ENCODE measurements at regions not wholly inside any gene's neighbourhood (a gene's known extent, or its start where the extent isn't known, plus 50 kb on each side); places are given as distances from the start of the nearest gene placed in this dataset.

DNA sequence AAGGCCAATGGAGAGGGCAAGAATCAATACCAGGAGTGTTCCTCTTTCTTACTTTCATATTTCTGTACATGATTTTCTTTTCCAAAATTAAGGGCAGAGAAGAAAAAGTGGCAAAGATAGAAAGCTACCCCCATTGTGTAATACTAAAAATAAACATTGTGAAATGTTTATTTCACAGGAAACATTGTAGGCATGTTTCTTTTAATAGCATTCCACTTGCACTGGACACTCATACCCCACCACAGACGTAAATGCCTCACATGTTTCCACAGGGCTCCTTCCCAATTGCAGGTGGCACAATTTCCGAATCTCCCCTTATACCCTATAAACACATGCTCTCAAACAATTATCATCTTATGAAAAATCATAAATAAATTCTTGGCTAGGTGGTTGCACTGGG is 645.1 kb upstream of the SETBP1 start:
- intact Hi-C loops (cut with DNase I), result no loop called here
- Histone ChIP-seq H3K27ac (no peak overlapping the region), H3K4me3 (no peak overlapping the region), H3K27me3 (no peaks in the 10 kb centered on the region), H3K4me1 (ENCODE audit: insufficient read depth) (no peaks in the 10 kb centered on the region), H3K36me3 (no peaks in the 10 kb centered on the region), H3K9me3 (no peaks in the 10 kb centered on the region)
- TF ChIP-seq POLR2A (IDR thresholded peaks at IDR 0.05) (no peak), EP300 (IDR thresholded peaks at IDR 0.05) (no peak)
- TF ChIP-seq, protein P1, sequence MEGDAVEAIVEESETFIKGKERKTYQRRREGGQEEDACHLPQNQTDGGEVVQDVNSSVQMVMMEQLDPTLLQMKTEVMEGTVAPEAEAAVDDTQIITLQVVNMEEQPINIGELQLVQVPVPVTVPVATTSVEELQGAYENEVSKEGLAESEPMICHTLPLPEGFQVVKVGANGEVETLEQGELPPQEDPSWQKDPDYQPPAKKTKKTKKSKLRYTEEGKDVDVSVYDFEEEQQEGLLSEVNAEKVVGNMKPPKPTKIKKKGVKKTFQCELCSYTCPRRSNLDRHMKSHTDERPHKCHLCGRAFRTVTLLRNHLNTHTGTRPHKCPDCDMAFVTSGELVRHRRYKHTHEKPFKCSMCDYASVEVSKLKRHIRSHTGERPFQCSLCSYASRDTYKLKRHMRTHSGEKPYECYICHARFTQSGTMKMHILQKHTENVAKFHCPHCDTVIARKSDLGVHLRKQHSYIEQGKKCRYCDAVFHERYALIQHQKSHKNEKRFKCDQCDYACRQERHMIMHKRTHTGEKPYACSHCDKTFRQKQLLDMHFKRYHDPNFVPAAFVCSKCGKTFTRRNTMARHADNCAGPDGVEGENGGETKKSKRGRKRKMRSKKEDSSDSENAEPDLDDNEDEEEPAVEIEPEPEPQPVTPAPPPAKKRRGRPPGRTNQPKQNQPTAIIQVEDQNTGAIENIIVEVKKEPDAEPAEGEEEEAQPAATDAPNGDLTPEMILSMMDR (IDR thresholded peaks at IDR 0.05), result no peak
- DNase-seq, result no peak
- WGBS, 3 donors, result 54 to 67% (median 62%) methylated on average over 2 of the region's 2 CpGs

- Histone ChIP-seq H3K4me3 (no peak overlapping the region), H3K9me3 (no peaks in the 10 kb centered on the region), H3K36me3 (no peaks in the 10 kb centered on the region), H3K27me3 (no peaks in the 10 kb centered on the region), H3K27ac (no peak overlapping the region), H3K4me1 (ENCODE audit: insufficient read depth) (no peaks in the 10 kb centered on the region)
- TF ChIP-seq POLR2A (IDR thresholded peaks at IDR 0.05) (no peak), EP300 (IDR thresholded peaks at IDR 0.05) (no peak)
- TF ChIP-seq, protein P1 (IDR thresholded peaks at IDR 0.05), result no peak
- WGBS, 3 donors, result 16 to 38% (median 23%) methylated on average over 3 of the region's 3 CpGs
- intact Hi-C loops (cut with DNase I), result no loop called here
- no peak for DNase-seq
Observed at GRCh38 chr18:44036501-44036900, 644.2 kb upstream of the SETBP1 start.

DNA sequence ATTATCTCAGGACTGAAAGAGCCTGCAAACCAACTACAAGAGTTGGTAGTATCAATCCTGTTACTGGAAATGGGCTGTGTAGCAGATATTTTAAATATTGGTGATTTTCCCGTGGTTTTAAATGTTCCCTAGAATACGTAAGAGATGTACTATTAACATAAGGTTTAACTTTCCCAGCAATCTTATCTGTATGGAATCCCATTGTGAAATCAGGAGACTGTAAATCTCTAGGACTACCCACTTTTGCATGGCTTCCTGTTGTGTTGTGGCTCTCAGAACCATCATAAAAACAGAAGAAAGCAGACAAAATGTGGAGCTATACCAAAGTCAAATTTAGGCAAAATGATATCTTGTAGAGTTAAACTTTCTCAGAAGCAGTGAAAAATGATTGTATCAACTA is 641.5 kb upstream of the SETBP1 start:
- no peaks in the 10 kb centered on the region for H3K4me1 ChIP-seq (ENCODE audit: insufficient read depth)
- TF ChIP-seq POLR2A (IDR thresholded peaks at IDR 0.05), result no peak
- TF ChIP-seq, protein P1 (IDR thresholded peaks at IDR 0.05), result no peak
- TF ChIP-seq EP300 (IDR thresholded peaks at IDR 0.05), result no peak
- H3K27ac ChIP-seq, result no peak overlapping the region
- no peaks in the 10 kb centered on the region for H3K27me3 ChIP-seq
- no peaks in the 10 kb centered on the region for H3K9me3 ChIP-seq
- DNase-seq, result no peak
- H3K4me3 ChIP-seq, result no peak overlapping the region
- WGBS, 3 donors, result 65 to 90% (median 83%) methylated on average over 2 of the region's 2 CpGs
- intact Hi-C loops (cut with DNase I), result no loop called here
- H3K36me3 ChIP-seq, result no peaks in the 10 kb centered on the region

GRCh38 chr18:44039826-44040225 is 640.9 kb upstream of the SETBP1 start:
- Histone ChIP-seq H3K27ac (no peak overlapping the region), H3K4me3 (no peak overlapping the region), H3K27me3 (no peaks in the 10 kb centered on the region), H3K9me3 (no peaks in the 10 kb centered on the region), H3K4me1 (ENCODE audit: insufficient read depth) (no peaks in the 10 kb centered on the region), H3K36me3 (no peaks in the 10 kb centered on the region)
- no peak for DNase-seq
- 60 to 74% (median 74%) methylated on average over 1 of the region's 1 CpG for WGBS, 3 donors
- no peak for TF ChIP-seq EP300 (IDR thresholded peaks at IDR 0.05)
- TF ChIP-seq, protein P1 (IDR thresholded peaks at IDR 0.05), result no peak
- no peak for TF ChIP-seq POLR2A (IDR thresholded peaks at IDR 0.05)
- intact Hi-C loops (cut with DNase I), result no loop called here

DNA sequence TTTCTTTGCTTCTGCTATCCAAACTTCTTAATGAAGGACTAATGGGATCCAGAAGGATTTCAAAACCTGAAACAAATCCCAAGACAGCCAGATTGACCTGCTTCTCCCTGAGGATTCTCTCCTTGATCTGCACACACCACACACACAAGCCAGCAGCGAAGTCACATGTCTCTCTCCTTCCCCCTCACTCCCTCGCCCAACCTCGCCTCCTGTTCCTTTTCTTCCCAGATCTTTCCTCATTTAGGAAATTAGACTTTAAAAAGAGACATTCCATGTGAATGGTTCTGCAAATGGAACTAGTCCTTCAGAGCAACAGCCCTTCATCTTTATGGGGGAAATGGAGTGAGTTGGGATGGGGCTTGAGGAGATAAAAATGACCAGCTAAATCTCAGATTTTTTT is 639.1 kb upstream of the SETBP1 start:
- Histone ChIP-seq H3K4me1 (ENCODE audit: insufficient read depth) (no peaks in the 10 kb centered on the region), H3K36me3 (no peaks in the 10 kb centered on the region), H3K27me3 (no peaks in the 10 kb centered on the region), H3K4me3 (no peak overlapping the region), H3K9me3 (no peaks in the 10 kb centered on the region), H3K27ac (no peak overlapping the region)
- intact Hi-C loops (cut with DNase I), result no loop called here
- WGBS, 3 donors, result 79 to 86% (median 85%) methylated on average over 3 of the region's 3 CpGs
- TF ChIP-seq POLR2A (IDR thresholded peaks at IDR 0.05), result no peak
- TF ChIP-seq EP300 (IDR thresholded peaks at IDR 0.05), result no peak
- TF ChIP-seq, protein P1 (IDR thresholded peaks at IDR 0.05), result no peak
- DNase-seq, result no peak
